HG03354 (cell line): ENCODE measurements at regions not wholly inside any gene's neighbourhood (a gene's known extent, or its start where the extent isn't known, plus 50 kb on each side); places are given as distances from the start of the nearest gene placed in this dataset.
"Not testable (repeated sequence)": the region's sequence is repeated elsewhere in the genome, so short reads cannot be mapped to it uniquely, and the experiment has no call there.

Experiments used
- ATAC-seq: cut with Tn5 transposase; IDR thresholded peaks from one replicate; pipeline ENCODE4 v1.9.1; 2021; ENCODE audit warnings: mild to moderate bottlenecking; ENCODE audit not compliant: unreplicated experiment, poor library complexity, severe bottlenecking

GRCh38 chr10:2207246-2207922, 470.1 kb upstream of the ADARB2 start:
- ATAC-seq, result no peak

GRCh38 chr10:2205406-2205805, 468.1 kb upstream of the ADARB2 start:
- ATAC-seq, result no peak

GRCh38 chr10:2202401-2202800, 465.1 kb upstream of the ADARB2 start:
- no peak for ATAC-seq

- ATAC-seq, result no peak
Observed at GRCh38 chr10:2201534-2202099, 464.3 kb upstream of the ADARB2 start.

- no peak for ATAC-seq
Observed at GRCh38 chr10:2197663-2198062, 460.3 kb upstream of the ADARB2 start.

GRCh38 chr10:2196272-2196671, 458.9 kb upstream of the ADARB2 start:
- ATAC-seq, result no peak

GRCh38 chr10:2189356-2189755, 452.0 kb upstream of the ADARB2 start:
- not testable (repeated sequence) for ATAC-seq

GRCh38 chr10:2188371-2188770, 451.0 kb upstream of the ADARB2 start:
- ATAC-seq, result no peak

- no peak for ATAC-seq
Observed at GRCh38 chr10:2173327-2173726, 436.0 kb upstream of the ADARB2 start.

GRCh38 chr10:2165771-2166460, 428.6 kb upstream of the ADARB2 start:
- no peak for ATAC-seq

GRCh38 chr10:2150288-2150687, 413.0 kb upstream of the ADARB2 start:
- ATAC-seq, result no peak

GRCh38 chr10:2145926-2146478, 408.7 kb upstream of the ADARB2 start:
- ATAC-seq, result no peak

- ATAC-seq, result no peak
Observed at GRCh38 chr10:2145491-2145890, 408.2 kb upstream of the ADARB2 start.

- no peak for ATAC-seq
Observed at GRCh38 chr10:2144584-2144983, 407.3 kb upstream of the ADARB2 start.

- no peak for ATAC-seq
Observed at GRCh38 chr10:2143213-2143835, 406.0 kb upstream of the ADARB2 start.

- ATAC-seq, result no peak
Observed at GRCh38 chr10:2139746-2140145, 402.4 kb upstream of the ADARB2 start.

- no peak for ATAC-seq
Observed at GRCh38 chr10:2137549-2138174, 400.3 kb upstream of the ADARB2 start.

GRCh38 chr10:2130705-2131305, 393.5 kb upstream of the ADARB2 start:
- no peak for ATAC-seq

GRCh38 chr10:2128991-2129390, 391.7 kb upstream of the ADARB2 start:
- no peak for ATAC-seq

GRCh38 chr10:2124135-2124534, 386.8 kb upstream of the ADARB2 start:
- ATAC-seq, result no peak
